ENCODE measurements at regions not wholly inside any gene's neighbourhood (a gene's known extent, or its start where the extent isn't known, plus 50 kb on each side); places are given as distances from the start of the nearest gene placed in this dataset.

GRCh38 chr5:8615142-8615858 lies 746.4 kb downstream of the MTRR start:
- Mint-ChIP-seq H3K27me3 (no peaks in the 10 kb centered on the region), H3K4me1 (no peaks in the 10 kb centered on the region), H3K4me3 (no peak overlapping the region), H3K9me3 (peaks cover 13 to 15% of the 10 kb centered on the region in 2 donors), H3K27ac (no peak overlapping the region)
- no peak for DNase-seq
- ATAC-seq, result no peak

GRCh38 chr5:8628521-8628920 lies 759.6 kb downstream of the MTRR start:
- DNase-seq (no peak), ATAC-seq (no peak)
- H3K27ac Mint-ChIP-seq, result no peak overlapping the region

GRCh38 chr5:8633259-8633658 lies 764.3 kb downstream of the MTRR start:
- no peaks in the 10 kb centered on the region for H3K4me1 Mint-ChIP-seq
- peaks cover 3 to 10% of the 10 kb centered on the region in 2 donors for H3K9me3 Mint-ChIP-seq
- no peaks in the 10 kb centered on the region for H3K27me3 Mint-ChIP-seq
- no peak for ATAC-seq
- H3K27ac Mint-ChIP-seq, result no peak overlapping the region
- H3K4me3 Mint-ChIP-seq, result no peak overlapping the region
- DNase-seq, result no peak

More at GRCh38 chr5:8628521-8628920, 759.6 kb downstream of the MTRR start:
- Mint-ChIP-seq H3K9me3 (peaks cover 2 to 10% of the 10 kb centered on the region in 2 donors), H3K4me3 (no peak overlapping the region), H3K4me1 (no peaks in the 10 kb centered on the region), H3K27me3 (no peaks in the 10 kb centered on the region)

- no peaks in the 10 kb centered on the region for H3K4me1 Mint-ChIP-seq
- ATAC-seq (no peak), DNase-seq (no peak)
- H3K27ac Mint-ChIP-seq, result no peak overlapping the region
- peaks cover 7 to 10% of the 10 kb centered on the region in 2 donors for H3K9me3 Mint-ChIP-seq
- H3K4me3 Mint-ChIP-seq, result no peak overlapping the region
- no peaks in the 10 kb centered on the region for H3K27me3 Mint-ChIP-seq
Observed at GRCh38 chr5:8633696-8634095, 764.7 kb downstream of the MTRR start.

- H3K27me3 Mint-ChIP-seq, result no peaks in the 10 kb centered on the region
- no peak overlapping the region for H3K27ac Mint-ChIP-seq
- peaks cover 7 to 10% of the 10 kb centered on the region in 2 donors for H3K9me3 Mint-ChIP-seq
- DNase-seq, result no peak
- no peak for ATAC-seq
- H3K4me1 Mint-ChIP-seq, result no peaks in the 10 kb centered on the region
- no peak overlapping the region for H3K4me3 Mint-ChIP-seq
Observed at GRCh38 chr5:8634219-8634618, 765.3 kb downstream of the MTRR start.

GRCh38 chr5:8641786-8642505 lies 773.0 kb downstream of the MTRR start:
- peaks cover 5 to 7% of the 10 kb centered on the region in 2 donors for H3K9me3 Mint-ChIP-seq
- H3K4me3 Mint-ChIP-seq, result no peak overlapping the region
- H3K27ac Mint-ChIP-seq, result no peak overlapping the region
- H3K4me1 Mint-ChIP-seq, result no peaks in the 10 kb centered on the region
- no peaks in the 10 kb centered on the region for H3K27me3 Mint-ChIP-seq
- ATAC-seq, result no peak
- DNase-seq, result no peak

- DNase-seq, result no peak
- H3K4me3 Mint-ChIP-seq, result no peak overlapping the region
- no peaks in the 10 kb centered on the region for H3K27me3 Mint-ChIP-seq
- no peaks in the 10 kb centered on the region for H3K4me1 Mint-ChIP-seq
- no peak overlapping the region for H3K27ac Mint-ChIP-seq
- ATAC-seq, result no peak
- H3K9me3 Mint-ChIP-seq, result peaks cover 0 to 6% of the 10 kb centered on the region in 2 donors
Observed at GRCh38 chr5:8644377-8644776, 775.4 kb downstream of the MTRR start.

GRCh38 chr5:8647111-8647510 lies 778.2 kb downstream of the MTRR start:
- no peak overlapping the region for H3K4me3 Mint-ChIP-seq
- no peaks in the 10 kb centered on the region for H3K27me3 Mint-ChIP-seq
- H3K27ac Mint-ChIP-seq, result no peak overlapping the region
- peaks cover 12 to 14% of the 10 kb centered on the region in 2 donors for H3K9me3 Mint-ChIP-seq
- ATAC-seq (no peak), DNase-seq (no peak)
- no peaks in the 10 kb centered on the region for H3K4me1 Mint-ChIP-seq

- Mint-ChIP-seq H3K9me3 (peaks cover 12 to 13% of the 10 kb centered on the region in 2 donors), H3K27me3 (no peaks in the 10 kb centered on the region), H3K27ac (peak overlapping the region in 1 of 2 donors; percentile 15), H3K4me1 (no peaks in the 10 kb centered on the region), H3K4me3 (no peak overlapping the region)
- ATAC-seq (peak; percentile 52), DNase-seq (no peak)
Observed at GRCh38 chr5:8650186-8650585, 781.2 kb downstream of the MTRR start.

GRCh38 chr5:8660133-8660893 lies 791.4 kb downstream of the MTRR start:
- no peak for DNase-seq
- Mint-ChIP-seq H3K4me1 (no peaks in the 10 kb centered on the region), H3K9me3 (peaks cover 10 to 16% of the 10 kb centered on the region in 2 donors), H3K27ac (no peak overlapping the region), H3K27me3 (no peaks in the 10 kb centered on the region), H3K4me3 (no peak overlapping the region)
- no peak for ATAC-seq

GRCh38 chr5:8663374-8663773 lies 794.4 kb downstream of the MTRR start:
- Mint-ChIP-seq H3K27me3 (no peaks in the 10 kb centered on the region), H3K27ac (no peak overlapping the region), H3K4me3 (no peak overlapping the region), H3K9me3 (peaks cover 0 to 7% of the 10 kb centered on the region in 2 donors), H3K4me1 (no peaks in the 10 kb centered on the region)
- ATAC-seq (no peak), DNase-seq (no peak)

GRCh38 chr5:8675182-8675581 lies 806.2 kb downstream of the MTRR start:
- ATAC-seq (no peak), DNase-seq (no peak)
- H3K27ac Mint-ChIP-seq, result no peak overlapping the region
- H3K4me3 Mint-ChIP-seq, result no peak overlapping the region
- H3K9me3 Mint-ChIP-seq, result peaks cover 5 to 6% of the 10 kb centered on the region in 2 donors
- no peaks in the 10 kb centered on the region for H3K4me1 Mint-ChIP-seq
- H3K27me3 Mint-ChIP-seq, result no peaks in the 10 kb centered on the region

GRCh38 chr5:8676695-8677094 lies 807.7 kb downstream of the MTRR start:
- H3K9me3 Mint-ChIP-seq, result peaks cover 5 to 6% of the 10 kb centered on the region in 2 donors
- H3K27me3 Mint-ChIP-seq, result no peaks in the 10 kb centered on the region
- no peak overlapping the region for H3K27ac Mint-ChIP-seq
- no peak for DNase-seq
- no peak overlapping the region for H3K4me3 Mint-ChIP-seq
- ATAC-seq, result no peak
- H3K4me1 Mint-ChIP-seq, result no peaks in the 10 kb centered on the region

- ATAC-seq, result no peak
Observed at GRCh38 chr5:8682381-8682780, 813.4 kb downstream of the MTRR start.

GRCh38 chr5:8683496-8683895 lies 814.5 kb downstream of the MTRR start:
- Mint-ChIP-seq H3K27me3 (no peaks in the 10 kb centered on the region), H3K4me3 (no peak overlapping the region), H3K27ac (no peak overlapping the region), H3K4me1 (no peaks in the 10 kb centered on the region), H3K9me3 (peaks cover 1% of the 10 kb centered on the region in 2 donors)
- no peak for ATAC-seq
- DNase-seq, result no peak

More at GRCh38 chr5:8682381-8682780, 813.4 kb downstream of the MTRR start:
- no peak overlapping the region for H3K27ac Mint-ChIP-seq
- H3K9me3 Mint-ChIP-seq, result peaks cover 5 to 6% of the 10 kb centered on the region in 2 donors
- no peak for DNase-seq
- no peak overlapping the region for H3K4me3 Mint-ChIP-seq
- H3K27me3 Mint-ChIP-seq, result no peaks in the 10 kb centered on the region
- H3K4me1 Mint-ChIP-seq, result no peaks in the 10 kb centered on the region

GRCh38 chr5:8685704-8686103 lies 816.8 kb downstream of the MTRR start:
- Mint-ChIP-seq H3K27ac (no peak overlapping the region), H3K9me3 (no peaks in the 10 kb centered on the region), H3K27me3 (no peaks in the 10 kb centered on the region), H3K4me3 (no peak overlapping the region), H3K4me1 (no peaks in the 10 kb centered on the region)
- no peak for DNase-seq
- ATAC-seq, result no peak

Data from stimulated activated naive CD8-positive, alpha-beta T cell treated with anti-CD3 and anti-CD28 coated beads, Interleukin-15, amount 100 ng/mL, for 72 hours (primary cell).